Endothelial cell of umbilical vein (primary cell): ENCODE measurements at regions not wholly inside any gene's neighbourhood (a gene's known extent, or its start where the extent isn't known, plus 50 kb on each side); places are given as distances from the start of the nearest gene placed in this dataset.

Experiments
- BruUV-seq: library from RNA; stranded (reverse); fragments of 400-500 nt; replicated peaks from 2 replicates; lab custom pipeline; 2021; lab: Mats Ljungman, UMichigan
- CTCF ChIA-PET: fragments of 300-600, 350-600 bp; sonication (Branson Sonifier 250); formaldehyde crosslinking; loops from one replicate; lab custom pipeline; 2021; ENCODE audit warnings: antibody characterized with exemption, inconsistent platforms; lab: Charles Lee
- POLR2A ChIA-PET: fragments of 300-600, 350-600 bp; sonication (Branson Sonifier 250); formaldehyde crosslinking; loops from one replicate; lab custom pipeline; 2021; ENCODE audit warnings: antibody characterized with exemption, inconsistent platforms; lab: Charles Lee
- DNase-seq: peaks from one replicate; pipeline ENCODE4 v3.0.0-alpha.2; 2011; ENCODE audit warnings: low read depth, low spot score
- FAIRE-seq: peaks from 2 replicates; lab custom pipeline; 2011; peaks lifted over from hg19 to GRCh38; lab: Jason Lieb, UNC
- H2AFZ ChIP-seq: 2 replicates; pipeline ENCODE4 v1.6.0; 2012; ENCODE audit warnings: low read depth, low read length, control low read depth, inconsistent platforms
- H3K27ac ChIP-seq: 2 replicates; pipeline ENCODE4 v1.5.1; 2011; ENCODE audit warnings: low read depth, mild to moderate bottlenecking, control low read depth, low read length, moderate library complexity; ENCODE audit not compliant: insufficient read depth
- H3K27me3 ChIP-seq, 2 experiments: 2 replicates each; pipeline versions ENCODE4 v1.6.0 to v1.6.1; 2011; ENCODE audit warnings: low read length in 2 of 2, mixed read lengths in 1 of 2; ENCODE audit not compliant: control insufficient read depth in 2 of 2, insufficient read depth in 2 of 2
- H3K36me3 ChIP-seq, 2 experiments: 2 replicates in 1 of 2; 3 replicates in 1 of 2; pipeline ENCODE4 v1.5.1; 2011; ENCODE audit warnings: low read length in 2 of 2, mild to moderate bottlenecking in 1 of 2, moderate library complexity in 1 of 2; ENCODE audit not compliant: control insufficient read depth in 2 of 2, insufficient read depth in 2 of 2; ENCODE audit errors: extremely low read depth in 1 of 2
- H3K4me1 ChIP-seq: 3 replicates; pipeline ENCODE4 v1.5.1; 2011; ENCODE audit warnings: mild to moderate bottlenecking, low read length; ENCODE audit not compliant: control insufficient read depth, insufficient read depth; ENCODE audit errors: extremely low read depth
- H3K4me2 ChIP-seq: 2 replicates; pipeline ENCODE4 v1.6.1; 2011; ENCODE audit warnings: low read length, control low read depth, mixed read lengths; ENCODE audit not compliant: insufficient read depth
- H3K4me3 ChIP-seq, 3 experiments: fragments of 200-600 bp in 1 of 3; sonication (generic), shearing (Covaris generic) in 1 of 3; replicated peaks in 1 of 3; 2 replicates each; pipeline ENCODE4 v1.5.1; 2011 to 2016; ENCODE audit warnings: control low read depth in 3 of 3, low read length in 3 of 3, mild to moderate bottlenecking in 2 of 3, inconsistent platforms in 1 of 3, low read depth in 1 of 3, moderate library complexity in 1 of 3; ENCODE audit not compliant: insufficient read depth in 1 of 3
- H3K79me2 ChIP-seq: 2 replicates; pipeline ENCODE4 v1.6.0; 2012; ENCODE audit warnings: low read length, inconsistent platforms; ENCODE audit not compliant: control insufficient read depth, insufficient read depth
- H3K9ac ChIP-seq: replicated peaks from 2 replicates; pipeline ENCODE3; 2011; ENCODE audit warnings: low read length, control low read depth; ENCODE audit not compliant: insufficient read depth; ENCODE audit errors: extremely low read depth
- H3K9me1 ChIP-seq: replicated peaks from 3 replicates; pipeline ENCODE4 v1.6.0; 2011; ENCODE audit warnings: mild to moderate bottlenecking, low read length; ENCODE audit not compliant: control insufficient read depth, insufficient read depth; ENCODE audit errors: extremely low read depth
- H3K9me3 ChIP-seq: replicated peaks from 2 replicates; pipeline ENCODE4 v1.5.1; 2012; ENCODE audit warnings: low read length, inconsistent platforms; ENCODE audit not compliant: control insufficient read depth, insufficient read depth
- H4K20me1 ChIP-seq: replicated peaks from 2 replicates; pipeline ENCODE3; 2011; ENCODE audit warnings: mild to moderate bottlenecking, low read length; ENCODE audit not compliant: control insufficient read depth, insufficient read depth; ENCODE audit errors: extremely low read depth
- EZH2 ChIP-seq: IDR thresholded peaks from 2 replicates; pipeline ENCODE4 v1.6.1; 2012; ENCODE audit warnings: borderline replicate concordance, low read depth, mild to moderate bottlenecking, moderate library complexity, low read length, inconsistent platforms; ENCODE audit not compliant: severe bottlenecking
- FOS ChIP-seq: IDR thresholded peaks from 2 replicates; pipeline ENCODE4 v1.6.1; 2011; ENCODE audit warnings: mild to moderate bottlenecking, low read length, moderate library complexity, borderline replicate concordance; ENCODE audit not compliant: insufficient read depth
- GATA2 ChIP-seq: IDR thresholded peaks from 2 replicates; pipeline ENCODE4 v1.7.0; 2011; ENCODE audit warnings: low read depth, mild to moderate bottlenecking, moderate library complexity, mixed read lengths, low read length; ENCODE audit not compliant: insufficient read length, insufficient read depth
- JUN ChIP-seq: IDR thresholded peaks from 2 replicates; pipeline ENCODE4 v1.6.1; 2011; ENCODE audit warnings: borderline replicate concordance, low read depth; ENCODE audit not compliant: insufficient read length, insufficient read depth
- MAX ChIP-seq: IDR thresholded peaks from 2 replicates; pipeline ENCODE4 v1.6.1; 2011; ENCODE audit not compliant: insufficient read depth, insufficient read length
- MYC ChIP-seq: IDR thresholded peaks from one replicate; pipeline ENCODE4 v1.6.1; 2011; ENCODE audit warnings: mild to moderate bottlenecking, low read depth, low read length
- POLR2A ChIP-seq: IDR thresholded peaks from 2 replicates; pipeline ENCODE4 v1.6.1; 2012; ENCODE audit warnings: low read depth, mild to moderate bottlenecking, control low read depth, low read length
- POLR2AphosphoS5 ChIP-seq: IDR thresholded peaks from 2 replicates; pipeline ENCODE4 v1.6.1; 2012; ENCODE audit warnings: low read depth, mild to moderate bottlenecking, control low read depth, low read length, moderate library complexity; ENCODE audit not compliant: insufficient read depth
- dilution Hi-C: fragments of 300-500 bp; cut with MboI; formaldehyde crosslinking; loops from one replicate; pipeline ENCODE4 v1.15.0; 2019; ENCODE audit warnings: low sequenced_read_pairs; ENCODE audit not compliant: extremely low pct_ligation_motif_present
- intact Hi-C: fragments of 100-400 bp; cut with micrococcal nuclease; formaldehyde crosslinking; loops from one replicate; pipeline ENCODE4 v1.10.0; 2022
- TF ChIP-seq, protein P1 (sequence below), 2 donors: IDR thresholded peaks; 1 replicate in 1 of 2; 2 replicates in 1 of 2; pipeline ENCODE4 v1.5.1; 2011; ENCODE audit warnings: low read length in 2 of 2, mild to moderate bottlenecking in 2 of 2, moderate library complexity in 2 of 2, control low read depth in 1 of 2, inconsistent platforms in 1 of 2, low read depth in 1 of 2; ENCODE audit not compliant: insufficient read depth in 1 of 2; ENCODE audit errors: extremely low read depth in 1 of 2

DNA sequence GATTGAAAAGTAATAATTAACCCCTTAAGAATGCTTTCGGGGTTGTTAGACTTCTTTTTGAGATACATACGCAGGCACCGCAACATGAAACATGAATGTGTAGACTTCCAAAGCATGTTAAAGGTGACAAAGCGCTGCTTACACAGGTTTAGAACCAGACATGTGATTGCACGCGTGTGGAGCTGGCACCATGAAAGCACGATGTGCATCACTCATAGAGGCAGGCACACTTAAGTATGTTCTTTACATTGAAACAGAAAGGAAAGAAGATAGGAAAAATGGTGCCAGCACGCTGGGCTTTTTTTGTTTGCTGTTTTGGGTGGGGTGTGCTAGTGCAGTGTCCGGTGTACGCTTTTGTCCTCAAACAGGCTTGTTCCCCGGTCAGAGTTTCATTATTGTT lies 83.6 kb upstream of the PPARA start:
- Histone ChIP-seq H3K4me1 (peaks cover 41% of the 10 kb centered on the region), H3K4me2 (peak overlapping the region; percentile 94), H3K9ac (peak overlapping the region; percentile 92), H3K79me2 (peaks cover 73% of the 10 kb centered on the region), H3K27ac (peak overlapping the region; percentile 95), H2AFZ (peak overlapping the region; percentile 1), H3K27me3 (no peaks in the 10 kb centered on the region), H3K36me3 (no peaks in the 10 kb centered on the region), H3K9me3 (no peaks in the 10 kb centered on the region), H4K20me1 (no peaks in the 10 kb centered on the region), H3K4me3 (peak overlapping the region in 1 of 3 experiments; percentile 48), H3K9me1 (no peaks in the 10 kb centered on the region)
- DNase-seq (peak; percentile 62), FAIRE-seq (peak; percentile 33)
- no TSS peak for BruUV-seq
- ChIA-PET POLR2A (interaction anchor here (0.6 kb wide), 1 partner anchor 58 kb away, joined by 3 read pairs; no protein-coding TSS in a partner anchor), CTCF (interaction anchor here (1.1 kb wide), 1 partner anchor 60 kb away, joined by 3 read pairs; no protein-coding TSS in a partner anchor)
- dilution Hi-C loops: no loop called here
- intact Hi-C loops: no loop called here
- TF ChIP-seq, protein P1, sequence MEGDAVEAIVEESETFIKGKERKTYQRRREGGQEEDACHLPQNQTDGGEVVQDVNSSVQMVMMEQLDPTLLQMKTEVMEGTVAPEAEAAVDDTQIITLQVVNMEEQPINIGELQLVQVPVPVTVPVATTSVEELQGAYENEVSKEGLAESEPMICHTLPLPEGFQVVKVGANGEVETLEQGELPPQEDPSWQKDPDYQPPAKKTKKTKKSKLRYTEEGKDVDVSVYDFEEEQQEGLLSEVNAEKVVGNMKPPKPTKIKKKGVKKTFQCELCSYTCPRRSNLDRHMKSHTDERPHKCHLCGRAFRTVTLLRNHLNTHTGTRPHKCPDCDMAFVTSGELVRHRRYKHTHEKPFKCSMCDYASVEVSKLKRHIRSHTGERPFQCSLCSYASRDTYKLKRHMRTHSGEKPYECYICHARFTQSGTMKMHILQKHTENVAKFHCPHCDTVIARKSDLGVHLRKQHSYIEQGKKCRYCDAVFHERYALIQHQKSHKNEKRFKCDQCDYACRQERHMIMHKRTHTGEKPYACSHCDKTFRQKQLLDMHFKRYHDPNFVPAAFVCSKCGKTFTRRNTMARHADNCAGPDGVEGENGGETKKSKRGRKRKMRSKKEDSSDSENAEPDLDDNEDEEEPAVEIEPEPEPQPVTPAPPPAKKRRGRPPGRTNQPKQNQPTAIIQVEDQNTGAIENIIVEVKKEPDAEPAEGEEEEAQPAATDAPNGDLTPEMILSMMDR (IDR thresholded peaks at IDR 0.05; ENCODE audit: extremely low read depth in 1 of 2, insufficient read depth in 1 of 2, low read depth in 1 of 2, low read length in 2 of 2): no peak
- TF ChIP-seq MAX (no peak), POLR2AphosphoS5 (no peak), MYC (no peak), GATA2 (no peak), FOS (no peak), JUN (no peak), EZH2 (no peak), POLR2A (no peak)
